ENCODE measurements at regions not wholly inside any gene's neighbourhood (a gene's known extent, or its start where the extent isn't known, plus 50 kb on each side); places are given as distances from the start of the nearest gene placed in this dataset.
A peak's percentile ranks its signal among the peaks of the same experiment; 100 is the strongest.

- peak overlapping the region; percentile 86 to 97 (median 93) for H3K27ac Mint-ChIP-seq
- H3K27me3 Mint-ChIP-seq (ENCODE audit: low read depth in 3 of 3): no peaks in the 10 kb centered on the region
- H3K36me3 Mint-ChIP-seq: no peaks in the 10 kb centered on the region
- H3K79me2 ChIP-seq (ENCODE audit: insufficient read depth, low read length): no peaks in the 10 kb centered on the region
- peak overlapping the region in 1 of 3 experiments; percentile 15 for H3K4me3 ChIP-seq (replicated peaks in 1 of 3; ENCODE audit: low read depth in 2 of 3, low read length in 3 of 3)
- peaks cover 43 to 53% of the 10 kb centered on the region in 2 donors for H3K4me1 ChIP-seq (ENCODE audit: control insufficient read depth in 1 of 2, insufficient read depth in 2 of 2, low read length in 2 of 2)
- H3K4me2 ChIP-seq (replicated peaks; ENCODE audit: extremely low read depth, low read length, poor library complexity, severe bottlenecking): peak overlapping the region; percentile 48
- TF ChIP-seq, protein P1, sequence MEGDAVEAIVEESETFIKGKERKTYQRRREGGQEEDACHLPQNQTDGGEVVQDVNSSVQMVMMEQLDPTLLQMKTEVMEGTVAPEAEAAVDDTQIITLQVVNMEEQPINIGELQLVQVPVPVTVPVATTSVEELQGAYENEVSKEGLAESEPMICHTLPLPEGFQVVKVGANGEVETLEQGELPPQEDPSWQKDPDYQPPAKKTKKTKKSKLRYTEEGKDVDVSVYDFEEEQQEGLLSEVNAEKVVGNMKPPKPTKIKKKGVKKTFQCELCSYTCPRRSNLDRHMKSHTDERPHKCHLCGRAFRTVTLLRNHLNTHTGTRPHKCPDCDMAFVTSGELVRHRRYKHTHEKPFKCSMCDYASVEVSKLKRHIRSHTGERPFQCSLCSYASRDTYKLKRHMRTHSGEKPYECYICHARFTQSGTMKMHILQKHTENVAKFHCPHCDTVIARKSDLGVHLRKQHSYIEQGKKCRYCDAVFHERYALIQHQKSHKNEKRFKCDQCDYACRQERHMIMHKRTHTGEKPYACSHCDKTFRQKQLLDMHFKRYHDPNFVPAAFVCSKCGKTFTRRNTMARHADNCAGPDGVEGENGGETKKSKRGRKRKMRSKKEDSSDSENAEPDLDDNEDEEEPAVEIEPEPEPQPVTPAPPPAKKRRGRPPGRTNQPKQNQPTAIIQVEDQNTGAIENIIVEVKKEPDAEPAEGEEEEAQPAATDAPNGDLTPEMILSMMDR (IDR thresholded peaks at IDR 0.05): no peak
- no peaks in the 10 kb centered on the region for H4K20me1 ChIP-seq (ENCODE audit: insufficient read depth, low read length)
- H3K9me3 ChIP-seq (replicated peaks in 1 of 2; ENCODE audit: control insufficient read depth in 1 of 2, insufficient read depth in 1 of 2, low read length in 2 of 2): no peaks in the 10 kb centered on the region
- H3K27ac ChIP-seq (ENCODE audit: low read depth in 1 of 2, low read length in 2 of 2): peak overlapping the region in 1 of 2 donors; percentile 85
- no peaks in the 10 kb centered on the region for H3K27me3 ChIP-seq (ENCODE audit: control insufficient read depth in 2 of 2, insufficient read depth in 2 of 2, low read length in 2 of 2)
- intact Hi-C loops (cut with micrococcal nuclease): no loop called here
- peak overlapping the region in 1 of 2 donors; percentile 20 for H3K4me3 Mint-ChIP-seq
- peaks cover 42% of the 10 kb centered on the region for H3K4me1 Mint-ChIP-seq
- peaks cover 0 to 1% (median 0%) of the 10 kb centered on the region in 7 donors for H3K9me3 Mint-ChIP-seq
- peak; percentile 20 to 59 (median 55) for DNase-seq
- H3K36me3 ChIP-seq (replicated peaks in 1 of 2; ENCODE audit: control insufficient read depth in 1 of 2, insufficient read depth in 2 of 2, low read length in 2 of 2): no peaks in the 10 kb centered on the region
- 0% methylated on average over 1 of the region's 2 CpGs for WGBS (ENCODE audit: insufficient coverage)
- peak overlapping the region; percentile 47 for H2AFZ ChIP-seq (ENCODE audit: insufficient read depth, low read depth, low read length, poor library complexity, severe bottlenecking)
- H3K9ac ChIP-seq (ENCODE audit: insufficient read depth, low read length, poor library complexity, severe bottlenecking): peak overlapping the region; percentile 9
Measured at GRCh38 chr9:7976856-7977255, 177.3 kb upstream of the DMAC1 start.

GRCh38 chr9:7976167-7976755 lies 176.7 kb upstream of the DMAC1 start:
- Histone ChIP-seq H3K4me1 (ENCODE audit: control insufficient read depth in 1 of 2, insufficient read depth in 2 of 2, low read length in 2 of 2) (peaks cover 43 to 54% of the 10 kb centered on the region in 2 donors), H3K4me2 (replicated peaks; ENCODE audit: extremely low read depth, low read length, poor library complexity, severe bottlenecking) (peak overlapping the region; percentile 48), H3K27ac (ENCODE audit: low read depth in 1 of 2, low read length in 2 of 2) (peak overlapping the region; percentile 55 to 85), H3K36me3 (replicated peaks in 1 of 2; ENCODE audit: control insufficient read depth in 1 of 2, insufficient read depth in 2 of 2, low read length in 2 of 2) (no peaks in the 10 kb centered on the region), H3K4me3 (replicated peaks in 1 of 3; ENCODE audit: low read depth in 2 of 3, low read length in 3 of 3) (peak overlapping the region in 1 of 3 experiments; percentile 15), H4K20me1 (ENCODE audit: insufficient read depth, low read length) (no peaks in the 10 kb centered on the region), H3K9me3 (replicated peaks in 1 of 2; ENCODE audit: control insufficient read depth in 1 of 2, insufficient read depth in 1 of 2, low read length in 2 of 2) (no peaks in the 10 kb centered on the region), H3K79me2 (ENCODE audit: insufficient read depth, low read length) (no peaks in the 10 kb centered on the region), H2AFZ (ENCODE audit: insufficient read depth, low read depth, low read length, poor library complexity, severe bottlenecking) (peak overlapping the region; percentile 47), H3K27me3 (ENCODE audit: control insufficient read depth in 2 of 2, insufficient read depth in 2 of 2, low read length in 2 of 2) (no peaks in the 10 kb centered on the region), H3K9ac (ENCODE audit: insufficient read depth, low read length, poor library complexity, severe bottlenecking) (peak overlapping the region; percentile 9)
- H3K27ac Mint-ChIP-seq: peak overlapping the region; percentile 86 to 97 (median 94)
- H3K36me3 Mint-ChIP-seq: no peaks in the 10 kb centered on the region
- intact Hi-C loops (cut with micrococcal nuclease): no loop called here
- TF ChIP-seq, protein P1 (IDR thresholded peaks at IDR 0.05): no peak
- peaks cover 43% of the 10 kb centered on the region for H3K4me1 Mint-ChIP-seq
- H3K4me3 Mint-ChIP-seq: peak overlapping the region; percentile 16 to 59
- 0% methylated on average over 1 of the region's 4 CpGs for WGBS (ENCODE audit: insufficient coverage)
- H3K27me3 Mint-ChIP-seq (ENCODE audit: low read depth in 3 of 3): no peaks in the 10 kb centered on the region
- no peaks in the 10 kb centered on the region for H3K9me3 Mint-ChIP-seq
- DNase-seq: peak; percentile 82 to 89 (median 86)
